H9 (cell line): ENCODE measurements at regions not wholly inside any gene's neighbourhood (a gene's known extent, or its start where the extent isn't known, plus 50 kb on each side); places are given as distances from the start of the nearest gene placed in this dataset.

Source experiments
- DNase-seq: peaks from one replicate; pipeline ENCODE4 v3.0.0-alpha.2; 2017
- H2AFZ ChIP-seq: one replicate; pipeline ENCODE4 v1.6.1; 2013; ENCODE audit warnings: mild to moderate bottlenecking, low read length, control low read depth, moderate library complexity
- H2AK5ac ChIP-seq: 2 replicates; pipeline ENCODE4 v1.6.1; 2013; ENCODE audit warnings: low read length, control low read depth, mixed read lengths; ENCODE audit not compliant: insufficient read length
- H2BK120ac ChIP-seq: one replicate; pipeline ENCODE4 v1.6.1; 2013; ENCODE audit warnings: low read depth, mild to moderate bottlenecking, low read length, control low read depth, inconsistent platforms; ENCODE audit not compliant: poor library complexity, severe bottlenecking
- H2BK12ac ChIP-seq: 2 replicates; pipeline ENCODE4 v1.6.1; 2013; ENCODE audit warnings: low read length, control low read depth, mixed read lengths, low read depth; ENCODE audit not compliant: insufficient read length
- H2BK15ac ChIP-seq: 2 replicates; pipeline ENCODE4 v1.6.1; 2013; ENCODE audit warnings: low read depth, low read length, control low read depth
- H2BK20ac ChIP-seq: one replicate; pipeline ENCODE4 v1.6.1; 2013; ENCODE audit warnings: low read depth, mild to moderate bottlenecking, low read length, control low read depth, inconsistent platforms; ENCODE audit not compliant: poor library complexity, severe bottlenecking
- H2BK5ac ChIP-seq: 2 replicates; pipeline ENCODE4 v1.6.1; 2013; ENCODE audit warnings: low read length, control low read depth, mixed read lengths; ENCODE audit not compliant: insufficient read length
- H3K14ac ChIP-seq: 2 replicates; pipeline ENCODE4 v1.6.1; 2013; ENCODE audit warnings: low read length, control low read depth; ENCODE audit not compliant: insufficient read depth
- H3K18ac ChIP-seq: 2 replicates; pipeline ENCODE4 v1.6.1; 2013; ENCODE audit warnings: low read depth, mild to moderate bottlenecking, mixed read lengths, low read length, control low read depth; ENCODE audit not compliant: insufficient read length
- H3K23ac ChIP-seq: 2 replicates; pipeline ENCODE4 v1.6.1; 2013; ENCODE audit warnings: low read length, control low read depth, mixed read lengths, low read depth; ENCODE audit not compliant: insufficient read length
- H3K23me2 ChIP-seq: 2 replicates; pipeline ENCODE4 v1.6.1; 2013; ENCODE audit warnings: low read depth, mild to moderate bottlenecking, mixed read lengths, low read length, control low read depth; ENCODE audit not compliant: insufficient read length, poor library complexity, severe bottlenecking
- H3K27ac ChIP-seq: 2 replicates; pipeline ENCODE4 v1.5.1; 2013; ENCODE audit warnings: low read length, control low read depth, mixed read lengths, low read depth; ENCODE audit not compliant: insufficient read length
- H3K27me3 ChIP-seq: 2 replicates; pipeline ENCODE4 v1.6.1; 2013; ENCODE audit warnings: low read length, control low read depth, inconsistent platforms; ENCODE audit not compliant: insufficient read depth
- H3K4ac ChIP-seq: 2 replicates; pipeline ENCODE4 v1.6.1; 2013; ENCODE audit warnings: low read depth, mild to moderate bottlenecking, control low read depth, inconsistent platforms, low read length, moderate library complexity
- H3K4me1 ChIP-seq: 2 replicates; pipeline ENCODE4 v1.6.1; 2013; ENCODE audit warnings: low read length, control low read depth, inconsistent platforms; ENCODE audit not compliant: insufficient read depth
- H3K4me2 ChIP-seq: 2 replicates; pipeline ENCODE4 v1.6.1; 2013; ENCODE audit warnings: low read length, control low read depth, mixed read lengths; ENCODE audit not compliant: insufficient read length, insufficient read depth
- H3K56ac ChIP-seq: 2 replicates; pipeline ENCODE4 v1.6.1; 2013; ENCODE audit warnings: low read depth, mild to moderate bottlenecking, mixed read lengths, low read length, control low read depth; ENCODE audit not compliant: insufficient read length
- H3K79me1 ChIP-seq: 2 replicates; pipeline ENCODE4 v1.6.1; 2013; ENCODE audit warnings: low read depth, mild to moderate bottlenecking, moderate library complexity, low read length, control low read depth, inconsistent platforms; ENCODE audit not compliant: insufficient read depth, poor library complexity, severe bottlenecking
- H3K79me2 ChIP-seq: 2 replicates; pipeline ENCODE4 v1.6.1; 2013; ENCODE audit warnings: low read length, control low read depth, inconsistent platforms; ENCODE audit not compliant: insufficient read depth
- H3K9ac ChIP-seq: 2 replicates; pipeline ENCODE4 v1.6.1; 2013; ENCODE audit warnings: low read length, control low read depth, mixed read lengths; ENCODE audit not compliant: insufficient read length; ENCODE audit errors: extremely low read depth
- H3K9me3 ChIP-seq: one replicate; pipeline ENCODE4 v1.6.1; 2013; ENCODE audit warnings: low read depth, low read length, inconsistent platforms; ENCODE audit not compliant: control insufficient read depth
- H3T11ph ChIP-seq: one replicate; pipeline ENCODE4 v1.6.1; 2013; ENCODE audit warnings: mild to moderate bottlenecking, low read length, control low read depth, inconsistent platforms
- H4K20me1 ChIP-seq: one replicate; pipeline ENCODE4 v1.6.1; 2013; ENCODE audit not compliant: control insufficient read depth, insufficient read length, insufficient read depth
- H4K5ac ChIP-seq: 2 replicates; pipeline ENCODE4 v1.6.1; 2013; ENCODE audit warnings: low read depth, mild to moderate bottlenecking, mixed read lengths, low read length, control low read depth; ENCODE audit not compliant: insufficient read length
- H4K8ac ChIP-seq: replicated peaks from 2 replicates; pipeline ENCODE4 v1.6.1; 2013; ENCODE audit warnings: low read length, control low read depth, mixed read lengths, low read depth; ENCODE audit not compliant: insufficient read length
- H4K91ac ChIP-seq: 2 replicates; pipeline ENCODE4 v1.6.1; 2013; ENCODE audit warnings: low read depth, mild to moderate bottlenecking, moderate library complexity, mixed read lengths, low read length, control low read depth; ENCODE audit not compliant: insufficient read length
- H3K27ac Mint-ChIP-seq, 3 experiments: 2 replicates in 2 of 3; 3 replicates in 1 of 3; pipeline ENCODE4 v1.8.0; 2020 to 2021; ENCODE audit warnings: mixed read lengths in 3 of 3, mild to moderate bottlenecking in 1 of 3, moderate library complexity in 1 of 3
- H3K27me3 Mint-ChIP-seq: 2 replicates; pipeline ENCODE4 v1.8.0; 2021; ENCODE audit warnings: low read depth, mild to moderate bottlenecking, moderate library complexity, mixed read lengths
- H3K36me3 Mint-ChIP-seq, 3 experiments: 2 replicates in 2 of 3; 3 replicates in 1 of 3; pipeline ENCODE4 v1.8.0; 2020 to 2021; ENCODE audit warnings: low read depth in 3 of 3, mixed read lengths in 3 of 3; ENCODE audit not compliant: insufficient read depth in 1 of 3
- H3K4me1 Mint-ChIP-seq, 2 experiments: 2 replicates each; pipeline ENCODE4 v1.8.0; 2020; ENCODE audit warnings: mixed read lengths in 2 of 2
- H3K4me3 Mint-ChIP-seq, 2 experiments: 2 replicates in 1 of 2; 3 replicates in 1 of 2; pipeline ENCODE4 v1.8.0; 2020 to 2021; ENCODE audit warnings: mild to moderate bottlenecking in 2 of 2, mixed read lengths in 2 of 2, moderate library complexity in 1 of 2
- H3K9me3 Mint-ChIP-seq, 2 experiments: 2 replicates in 1 of 2; 3 replicates in 1 of 2; pipeline ENCODE4 v1.8.0; 2020; ENCODE audit warnings: mild to moderate bottlenecking in 2 of 2, mixed read lengths in 2 of 2, moderate library complexity in 1 of 2
- WGBS: extraction: QIAGEN DNeasy Blood & Tissue Kit; methylation state at CpG from one replicate; pipeline ENCODE4 v1.1.7; 2013; ENCODE audit warnings: missing lambda C conversion rate, low lambda C conversion rate, mixed read lengths; ENCODE audit not compliant: insufficient read length; ENCODE audit errors: extremely low coverage; 5-methylcytosine and 5-hydroxymethylcytosine counted together
- TF ChIP-seq, protein P1 (sequence below): fragments of 200-600 bp; sonication (generic); conservative IDR thresholded peaks from 3 replicates; pipeline ENCODE4 v1.8.0; 2021; ENCODE audit warnings: antibody characterized with exemption, mild to moderate bottlenecking

- Histone ChIP-seq H2BK15ac (no peak overlapping the region), H3K9me3 (no peaks in the 10 kb centered on the region), H3K4me1 (no peaks in the 10 kb centered on the region), H4K8ac (no peak overlapping the region), H3K79me2 (no peaks in the 10 kb centered on the region), H2AK5ac (no peak overlapping the region), H2AFZ (no peak overlapping the region), H3T11ph (no peak overlapping the region), H3K4ac (no peak overlapping the region), H3K23me2 (no peaks in the 10 kb centered on the region), H3K56ac (no peak overlapping the region), H3K27me3 (no peaks in the 10 kb centered on the region), H2BK120ac (no peak overlapping the region), H4K5ac (no peak overlapping the region), H2BK20ac (no peak overlapping the region), H2BK12ac (no peak overlapping the region), H2BK5ac (no peak overlapping the region), H3K4me2 (no peak overlapping the region), H3K18ac (no peak overlapping the region), H3K79me1 (no peaks in the 10 kb centered on the region), H3K9ac (no peak overlapping the region), H3K14ac (no peak overlapping the region), H4K91ac (no peak overlapping the region), H3K23ac (no peak overlapping the region), H4K20me1 (no peaks in the 10 kb centered on the region), H3K27ac (no peak overlapping the region)
- H3K27ac Mint-ChIP-seq: no peak overlapping the region
- TF ChIP-seq, protein P1, sequence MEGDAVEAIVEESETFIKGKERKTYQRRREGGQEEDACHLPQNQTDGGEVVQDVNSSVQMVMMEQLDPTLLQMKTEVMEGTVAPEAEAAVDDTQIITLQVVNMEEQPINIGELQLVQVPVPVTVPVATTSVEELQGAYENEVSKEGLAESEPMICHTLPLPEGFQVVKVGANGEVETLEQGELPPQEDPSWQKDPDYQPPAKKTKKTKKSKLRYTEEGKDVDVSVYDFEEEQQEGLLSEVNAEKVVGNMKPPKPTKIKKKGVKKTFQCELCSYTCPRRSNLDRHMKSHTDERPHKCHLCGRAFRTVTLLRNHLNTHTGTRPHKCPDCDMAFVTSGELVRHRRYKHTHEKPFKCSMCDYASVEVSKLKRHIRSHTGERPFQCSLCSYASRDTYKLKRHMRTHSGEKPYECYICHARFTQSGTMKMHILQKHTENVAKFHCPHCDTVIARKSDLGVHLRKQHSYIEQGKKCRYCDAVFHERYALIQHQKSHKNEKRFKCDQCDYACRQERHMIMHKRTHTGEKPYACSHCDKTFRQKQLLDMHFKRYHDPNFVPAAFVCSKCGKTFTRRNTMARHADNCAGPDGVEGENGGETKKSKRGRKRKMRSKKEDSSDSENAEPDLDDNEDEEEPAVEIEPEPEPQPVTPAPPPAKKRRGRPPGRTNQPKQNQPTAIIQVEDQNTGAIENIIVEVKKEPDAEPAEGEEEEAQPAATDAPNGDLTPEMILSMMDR: no peak
- no peaks in the 10 kb centered on the region for H3K4me1 Mint-ChIP-seq
- H3K36me3 Mint-ChIP-seq: no peaks in the 10 kb centered on the region
- H3K27me3 Mint-ChIP-seq: no peaks in the 10 kb centered on the region
- no peak overlapping the region for H3K4me3 Mint-ChIP-seq
- no peaks in the 10 kb centered on the region; a peak in 1 of 5 replicates for H3K9me3 Mint-ChIP-seq
- DNase-seq: no peak
- WGBS: no CpG with 5 or more reads among the region's 2 CpGs
Observed at GRCh38 chr14:54278087-54278486, 118.7 kb upstream of the CDKN3 start.
